Right ventricle myocardium superior (tissue), 1 donor: ENCODE measurements at regions not wholly inside any gene's neighbourhood (a gene's known extent, or its start where the extent isn't known, plus 50 kb on each side); places are given as distances from the start of the nearest gene placed in this dataset.

ENCODE experiments used
- ATAC-seq: fragments of 200-7000 bp; cut with Tn5 transposase; one replicate; pipeline ENCODE4 v1.9.1; 2020; ENCODE audit warnings: mild to moderate bottlenecking; ENCODE audit not compliant: poor library complexity
- DNase-seq: peaks from one replicate; pipeline ENCODE4 v3.0.0-alpha.2; 2020
- intact Hi-C: fragments of 100-400 bp; cut with DNase I; formaldehyde crosslinking; loops from one replicate; pipeline ENCODE4 v1.11.2; 2022
- donor health status: DM: no; HTN: yes; CAD: no; lungs with severe emphysema.

DNA sequence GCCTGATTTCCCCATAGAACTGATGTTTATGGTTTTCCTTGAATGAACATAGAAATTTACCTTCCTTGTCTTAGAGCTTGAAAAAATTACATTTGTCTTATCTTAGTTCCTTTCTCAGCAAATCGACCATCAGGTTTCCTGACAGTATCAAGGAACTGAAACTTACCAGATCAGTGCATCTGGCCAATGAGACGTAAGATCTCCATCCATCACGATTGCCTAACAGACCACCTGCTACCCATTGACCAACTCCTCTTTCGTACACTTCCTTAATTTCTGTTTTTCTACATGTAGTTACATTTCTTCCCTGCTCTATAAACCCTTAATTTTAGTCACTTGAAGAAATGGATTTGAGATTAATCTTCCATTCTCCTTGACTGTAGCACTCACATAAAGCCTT lies 57.4 kb upstream of the TMPRSS15 start:
- ATAC-seq (no peak), DNase-seq (no peak)
- intact Hi-C loops = no loop called here

DNA sequence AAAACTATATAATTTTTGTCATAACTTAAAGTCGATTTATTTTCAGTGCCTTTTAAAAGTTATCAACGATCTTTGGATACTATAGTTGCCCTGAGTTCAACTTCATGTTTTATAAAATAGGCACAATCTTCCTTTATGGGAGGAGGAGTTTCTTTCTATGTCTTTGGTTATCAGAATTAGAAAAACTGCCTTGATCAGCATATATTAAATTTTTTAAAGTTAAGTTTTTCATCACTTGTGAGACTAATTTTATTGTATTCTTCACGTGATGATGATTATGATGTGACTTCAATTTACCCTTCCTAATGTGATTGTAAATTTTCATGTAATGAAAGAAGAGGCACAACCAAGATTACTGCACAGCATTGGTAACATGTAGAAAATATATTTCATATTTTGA lies 58.2 kb upstream of the TMPRSS15 start:
- ATAC-seq (no peak), DNase-seq (no peak)
- intact Hi-C loops = no loop called here

DNA sequence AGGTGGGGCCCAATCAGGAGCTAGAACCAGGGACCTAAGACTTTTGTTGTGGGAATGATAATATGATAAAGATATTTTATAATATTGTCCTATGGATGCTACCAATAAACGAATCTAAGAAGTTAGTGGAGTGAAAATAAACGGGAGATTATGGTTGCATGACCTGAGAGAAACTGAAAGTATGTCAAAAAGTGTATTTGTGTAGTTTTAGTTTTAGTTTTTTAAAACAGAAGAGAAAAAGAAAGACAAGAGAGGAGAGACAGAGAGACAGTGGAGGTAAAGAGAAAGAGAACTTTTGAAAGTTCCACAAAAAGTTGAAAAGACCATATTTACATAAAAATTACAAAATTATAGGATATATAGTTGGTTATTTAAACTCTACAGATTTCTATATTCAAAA lies 64.1 kb upstream of the TMPRSS15 start:
- ATAC-seq (no peak), DNase-seq (no peak)
- intact Hi-C loops = no loop called here

DNA sequence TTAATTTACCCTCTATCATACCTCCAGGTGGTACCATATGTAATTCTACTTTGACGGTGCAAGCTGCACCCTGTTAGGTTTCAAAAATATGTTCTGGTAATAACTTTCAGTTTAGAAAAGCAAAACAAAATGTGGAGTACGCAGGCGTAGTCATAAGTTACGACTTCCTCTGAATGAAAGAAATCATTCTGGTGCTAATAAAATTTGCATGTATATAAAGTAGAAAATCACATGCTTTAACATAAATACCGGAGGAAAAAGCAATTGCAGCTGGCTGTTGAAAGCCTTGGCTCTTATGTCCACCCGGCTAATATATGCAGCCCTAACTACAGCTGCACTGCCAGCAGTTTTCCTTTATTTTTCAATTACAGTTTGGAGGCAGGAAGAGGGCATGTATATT lies 65.2 kb upstream of the TMPRSS15 start:
- no peak for ATAC-seq
- no peak for DNase-seq

DNA sequence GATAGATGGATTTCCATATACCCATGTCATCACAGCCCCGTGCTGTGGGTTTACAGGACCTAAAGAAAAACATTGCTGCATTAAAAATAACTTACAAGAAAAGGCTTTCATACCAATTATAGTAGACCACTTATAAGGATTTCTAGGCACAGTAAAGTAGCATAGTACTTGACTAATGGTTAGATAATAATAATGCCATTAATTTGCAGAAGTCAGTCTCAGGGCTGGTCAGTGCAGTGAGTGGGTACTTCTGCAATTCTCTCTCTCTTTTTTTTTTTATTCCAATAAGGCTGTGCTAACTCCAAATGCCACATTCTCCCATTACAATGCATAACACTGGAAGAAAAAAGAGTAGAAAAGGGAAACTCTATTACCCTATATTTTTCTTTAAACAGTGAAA lies 73.1 kb upstream of the TMPRSS15 start:
- DNase-seq = no peak
- no peak for ATAC-seq
- intact Hi-C loops = no loop called here

More for the DNA sequence above, 65.2 kb upstream of the TMPRSS15 start:
- intact Hi-C loops = no loop called here

DNA sequence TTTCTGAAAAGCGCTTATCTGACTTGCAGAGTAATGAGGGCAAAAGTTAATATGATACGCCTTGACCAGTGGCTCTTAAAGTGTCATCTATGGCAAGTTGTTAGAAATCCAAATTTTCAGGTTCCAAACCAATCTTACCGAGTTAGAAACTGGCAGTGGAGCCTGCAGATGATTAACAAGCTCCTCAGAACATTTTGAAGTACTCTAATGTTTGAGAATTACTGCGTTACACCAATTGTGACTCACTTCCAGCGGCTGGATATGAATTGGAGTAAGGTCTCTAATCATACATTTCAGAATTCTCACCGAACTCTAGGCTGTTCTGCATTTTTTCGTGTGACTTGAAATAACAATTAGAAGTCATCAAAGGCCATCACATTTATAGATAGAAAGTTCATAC lies 73.5 kb upstream of the TMPRSS15 start:
- ATAC-seq (no peak), DNase-seq (no peak)
- intact Hi-C loops = no loop called here

DNA sequence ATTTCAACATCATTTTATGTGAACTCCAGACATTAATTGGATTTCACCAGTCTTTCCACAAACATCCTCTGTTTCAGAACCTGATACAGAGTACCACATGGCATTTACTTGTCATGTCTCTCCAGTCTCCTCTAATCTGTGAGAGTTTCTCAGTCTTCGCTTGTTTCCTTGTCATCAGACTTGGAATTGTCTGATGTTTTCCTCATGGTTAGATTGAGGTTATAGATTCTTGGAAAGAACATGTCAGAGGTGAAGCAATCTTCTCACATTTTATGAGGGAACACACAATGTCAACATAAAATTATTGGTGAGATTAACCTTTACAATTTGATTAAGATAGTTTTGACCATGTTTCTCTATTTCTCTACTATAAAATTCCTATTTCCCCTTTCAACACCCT lies 74.9 kb upstream of the TMPRSS15 start:
- ATAC-seq (no peak), DNase-seq (no peak)
- intact Hi-C loops = no loop called here

DNA sequence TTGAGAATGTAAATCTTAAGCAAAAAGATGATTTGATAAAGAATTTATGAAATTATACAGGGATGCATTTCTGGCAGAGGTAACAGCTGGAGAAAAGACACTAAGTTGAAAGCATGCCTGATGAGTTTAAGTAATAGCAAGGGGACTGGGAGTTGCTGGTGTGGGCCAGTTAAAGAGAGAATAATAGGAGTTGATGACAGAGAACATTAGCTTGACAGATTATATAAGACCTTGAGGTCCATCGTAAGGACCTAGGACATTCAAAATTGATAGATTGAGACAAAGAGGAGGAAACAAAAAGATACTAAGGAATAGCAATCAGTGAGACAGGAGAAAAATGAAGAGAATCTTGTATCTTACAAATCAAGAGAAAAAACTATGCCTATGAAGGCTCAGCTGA lies 84.7 kb upstream of the TMPRSS15 start:
- intact Hi-C loops = no loop called here
- DNase-seq (no peak), ATAC-seq (no peak)

DNA sequence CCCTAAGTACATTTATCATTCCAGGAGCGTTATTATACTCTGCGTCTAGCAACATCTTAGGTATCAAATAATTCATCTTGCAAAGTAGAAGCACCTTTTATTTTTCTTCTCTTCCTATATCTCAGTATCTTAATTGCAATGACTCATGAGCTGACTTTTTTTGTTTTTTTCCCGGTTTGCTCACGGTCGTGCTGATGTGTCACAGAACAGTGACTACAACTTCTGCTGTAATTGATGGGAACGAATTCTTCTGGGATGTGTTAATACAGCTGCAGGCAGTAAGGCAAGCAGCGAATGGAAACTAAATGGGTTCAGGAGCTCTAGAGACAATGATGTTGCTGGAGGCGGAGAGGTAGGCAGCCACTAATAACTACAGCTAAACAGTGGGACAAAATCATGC lies 89.8 kb upstream of the TMPRSS15 start:
- intact Hi-C loops = no loop called here
- no peak for DNase-seq
- ATAC-seq = no peak

DNA sequence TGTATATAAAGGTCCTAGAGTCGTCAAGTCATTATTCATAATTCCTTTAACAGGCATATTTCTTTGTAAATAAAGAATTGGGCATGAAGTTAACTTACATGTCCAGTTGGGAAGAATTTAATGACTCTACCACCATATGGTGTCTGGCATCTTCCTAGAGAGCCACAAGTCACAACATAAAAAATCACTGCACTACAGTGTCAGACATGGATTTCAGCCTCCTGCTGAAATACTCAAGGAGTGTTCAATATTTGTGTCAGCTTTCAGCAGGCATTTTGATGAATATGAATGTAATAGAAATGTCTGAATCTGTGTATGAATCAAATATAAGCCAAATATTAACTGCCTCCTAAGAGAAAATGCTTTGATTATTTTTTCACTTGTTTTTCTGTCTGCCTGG lies 91.9 kb upstream of the TMPRSS15 start:
- no peak for ATAC-seq
- intact Hi-C loops = no loop called here
- DNase-seq = no peak

DNA sequence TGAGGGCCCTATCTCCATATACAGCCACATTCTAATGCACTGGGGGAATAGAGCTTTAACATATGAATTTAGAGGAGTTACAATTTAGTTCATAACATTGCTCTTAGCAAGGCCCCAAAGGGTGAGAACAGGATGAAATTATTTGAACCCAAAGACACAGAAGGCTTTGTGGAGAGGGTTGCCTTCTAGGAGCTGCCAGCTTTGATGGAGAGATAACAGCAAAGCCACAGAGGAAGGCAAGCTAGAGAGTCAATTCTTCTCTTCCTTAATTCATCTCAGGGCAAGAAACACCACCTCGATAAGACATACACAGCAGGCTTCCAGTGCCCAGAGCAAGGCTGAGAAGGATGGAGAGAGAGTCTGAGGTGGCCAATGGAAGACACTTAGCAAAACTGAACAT lies 94.8 kb upstream of the TMPRSS15 start:
- no peak for ATAC-seq
- intact Hi-C loops = no loop called here
- no peak for DNase-seq

DNA sequence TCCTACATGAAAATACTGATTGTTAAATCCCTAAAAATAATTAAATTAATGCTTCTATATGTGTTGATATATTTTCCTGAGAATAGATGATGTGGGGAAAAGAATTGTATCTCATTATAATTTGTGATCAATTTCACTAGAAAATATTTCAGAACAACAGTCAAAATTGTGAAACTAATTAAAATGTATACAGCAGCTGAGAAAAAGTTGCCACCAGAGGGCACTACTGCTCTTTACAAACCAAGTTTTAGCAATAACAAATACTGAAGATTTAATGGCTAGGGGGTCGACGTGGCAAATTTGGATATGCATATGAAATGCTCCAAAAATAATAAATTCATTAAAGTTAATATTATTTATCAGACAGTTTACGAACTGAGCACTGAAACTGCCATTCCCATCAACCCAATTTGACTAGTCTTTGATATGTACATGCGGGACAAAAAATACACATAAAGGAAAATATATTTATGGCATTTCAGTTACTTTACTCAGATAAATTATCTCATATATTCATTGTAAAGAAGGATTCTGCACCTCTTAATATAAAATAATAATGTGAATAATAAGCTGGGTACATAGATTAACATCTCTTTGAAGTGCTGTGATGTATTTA lies 96.3 kb upstream of the TMPRSS15 start:
- intact Hi-C loops = no loop called here
- no peak for DNase-seq

DNA sequence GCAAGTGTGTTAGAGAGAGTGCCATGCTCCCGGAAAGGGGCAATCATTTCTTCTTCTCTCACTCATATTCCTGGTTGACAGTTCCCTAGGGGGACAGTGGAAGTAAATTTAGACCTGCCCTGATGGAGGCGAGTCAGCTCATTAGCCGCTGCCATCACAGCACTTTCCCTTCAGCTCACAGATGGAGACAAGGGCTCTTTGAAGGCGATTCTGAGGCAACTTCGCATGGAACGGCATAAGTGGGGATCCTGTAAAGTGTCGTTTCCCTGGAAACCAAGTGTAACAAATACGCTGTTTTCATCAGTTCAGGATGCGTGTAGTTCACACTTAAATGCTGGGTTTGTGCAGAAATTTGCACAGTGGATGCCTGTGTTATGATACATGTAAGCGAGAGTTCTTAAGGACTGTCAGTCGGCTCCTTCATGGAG lies 114.5 kb upstream of the TMPRSS15 start:
- intact Hi-C loops = no loop called here
- DNase-seq (no peak), ATAC-seq (no peak)

More for the DNA sequence above, 96.3 kb upstream of the TMPRSS15 start:
- no peak for ATAC-seq

DNA sequence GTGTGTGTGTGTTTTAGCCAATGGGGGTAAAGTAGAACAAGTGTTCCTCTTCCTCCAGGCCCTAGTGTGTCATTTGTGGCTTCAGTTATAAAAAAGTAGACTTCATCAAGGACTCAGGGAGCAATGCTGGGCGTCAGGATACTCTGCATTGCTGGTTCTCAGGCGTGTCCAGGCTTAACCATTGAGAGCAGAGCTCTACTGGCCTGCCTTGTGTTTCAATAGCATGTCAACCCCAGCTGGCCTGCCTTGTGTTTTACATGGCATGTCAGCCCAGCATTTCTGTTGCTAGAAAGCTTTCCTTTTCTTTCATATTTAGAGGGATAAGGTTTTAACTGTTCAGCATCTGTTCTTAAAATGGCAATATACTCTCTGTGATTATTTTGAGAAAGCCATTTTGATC lies 117.6 kb upstream of the TMPRSS15 start:
- no peak for DNase-seq
- intact Hi-C loops = no loop called here
- no peak for ATAC-seq

DNA sequence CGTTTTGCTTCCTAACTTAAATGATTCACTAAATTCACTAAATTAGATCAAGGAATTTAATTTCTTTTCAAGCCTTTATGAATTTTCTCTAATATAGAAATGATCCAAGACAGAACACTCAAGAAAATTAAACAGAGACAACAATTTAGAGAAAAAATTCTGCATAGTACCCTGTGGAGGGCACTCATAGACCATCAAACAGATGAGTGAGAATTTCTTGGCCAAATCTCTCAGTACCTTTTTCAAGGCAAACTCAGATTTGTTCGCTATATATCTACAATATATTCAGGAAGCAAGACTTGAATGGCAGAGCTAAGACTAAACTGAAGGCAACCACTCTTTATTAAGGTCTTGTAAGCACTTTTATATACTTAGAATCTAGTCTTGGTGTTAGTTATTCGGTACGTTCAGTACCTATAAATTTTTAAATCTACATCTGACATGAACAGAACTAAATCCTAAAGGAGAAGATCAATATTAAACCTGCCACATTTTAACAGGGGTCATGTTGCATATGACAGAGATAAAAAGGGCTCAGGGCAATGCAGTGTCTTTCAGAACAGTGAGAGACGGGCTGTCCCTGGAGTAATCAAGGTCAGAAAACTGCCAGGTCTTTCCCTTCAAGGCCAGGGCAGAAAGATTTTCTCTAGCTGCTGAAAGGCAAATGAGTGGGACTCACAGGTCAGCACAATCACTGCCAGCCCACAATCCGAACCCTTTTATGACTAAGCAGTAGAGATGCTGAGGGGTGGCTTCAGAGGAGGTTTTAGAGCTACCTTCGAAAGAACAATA lies 118.8 kb upstream of the TMPRSS15 start:
- intact Hi-C loops = no loop called here
- DNase-seq = no peak

DNA sequence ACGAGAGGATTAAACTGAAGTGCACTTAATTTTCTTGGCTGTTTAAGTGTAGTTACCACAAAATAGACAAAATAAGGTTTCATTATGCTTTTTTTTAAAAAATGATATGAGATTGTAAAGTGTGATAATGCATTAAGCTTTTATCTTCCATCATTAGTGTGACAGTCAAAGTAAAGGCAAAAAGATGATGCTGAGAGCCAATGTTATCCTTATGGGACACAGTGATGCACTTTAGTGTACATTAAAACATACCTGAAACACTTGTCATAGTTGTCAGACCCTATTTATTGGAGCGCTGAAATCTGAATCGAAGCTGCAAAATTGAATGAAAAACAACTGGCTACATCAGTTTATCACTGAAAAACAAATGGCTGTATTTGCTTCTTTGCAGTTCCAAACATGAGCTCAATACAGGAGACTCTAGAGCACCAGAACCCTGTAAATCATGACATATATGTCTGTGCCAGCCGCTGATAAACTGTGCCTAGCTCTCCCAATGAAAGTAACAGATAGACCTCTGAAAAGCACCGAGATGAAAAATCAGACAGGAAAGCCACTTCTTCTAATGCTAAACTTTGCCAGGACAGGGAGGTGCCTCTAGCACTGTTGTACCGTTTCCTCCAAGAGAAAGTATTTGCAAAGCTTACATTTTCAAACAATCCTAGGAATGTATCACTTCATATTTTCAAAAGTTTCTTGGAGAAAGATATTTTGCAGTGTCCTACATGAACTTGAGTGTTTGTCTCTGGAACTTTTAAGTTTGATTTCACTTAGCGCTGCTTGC lies 120.7 kb upstream of the TMPRSS15 start:
- no peak for ATAC-seq
- intact Hi-C loops = no loop called here

More for the DNA sequence above, 118.8 kb upstream of the TMPRSS15 start:
- no peak for ATAC-seq

DNA sequence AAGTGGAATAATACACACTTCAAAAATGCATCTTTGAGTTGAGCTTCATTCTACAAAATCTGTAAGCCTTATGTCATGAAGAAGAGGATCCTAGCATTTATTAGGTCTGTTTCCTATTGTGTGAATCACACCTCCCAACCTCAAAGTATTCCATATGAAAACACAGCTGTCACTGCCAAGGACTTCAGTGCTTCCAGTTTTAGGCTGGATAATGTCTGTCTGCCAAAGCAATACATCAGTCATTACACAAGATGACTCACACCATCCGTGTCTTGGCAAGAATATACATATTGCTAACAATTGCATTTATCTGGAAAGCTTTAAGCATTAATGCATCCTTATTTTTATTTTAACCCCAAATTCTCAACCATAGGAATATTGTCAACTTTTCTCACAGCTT lies 125.7 kb upstream of the TMPRSS15 start:
- intact Hi-C loops = no loop called here
- ATAC-seq (no peak), DNase-seq (no peak)

More for the DNA sequence above, 120.7 kb upstream of the TMPRSS15 start:
- DNase-seq = no peak

DNA sequence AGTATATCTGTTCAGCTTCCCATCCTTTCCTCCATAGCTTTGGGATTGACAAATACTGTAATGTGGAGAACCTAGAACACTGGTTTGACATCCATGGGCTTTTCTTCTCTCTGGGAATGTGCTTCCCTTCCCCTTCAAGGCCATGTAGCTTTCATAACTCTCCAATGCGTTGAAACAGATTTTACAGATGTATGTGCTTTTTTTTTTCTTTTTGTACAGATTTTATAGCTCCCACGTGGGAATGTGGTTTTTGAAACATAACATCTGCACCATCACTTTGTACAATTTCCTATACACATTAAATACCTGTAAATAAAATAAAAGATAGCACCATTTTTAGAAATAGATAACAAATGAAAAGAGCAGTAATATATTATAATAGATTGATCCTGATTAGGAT lies 138.5 kb upstream of the TMPRSS15 start:
- intact Hi-C loops = no loop called here
- ATAC-seq (no peak), DNase-seq (no peak)

DNA sequence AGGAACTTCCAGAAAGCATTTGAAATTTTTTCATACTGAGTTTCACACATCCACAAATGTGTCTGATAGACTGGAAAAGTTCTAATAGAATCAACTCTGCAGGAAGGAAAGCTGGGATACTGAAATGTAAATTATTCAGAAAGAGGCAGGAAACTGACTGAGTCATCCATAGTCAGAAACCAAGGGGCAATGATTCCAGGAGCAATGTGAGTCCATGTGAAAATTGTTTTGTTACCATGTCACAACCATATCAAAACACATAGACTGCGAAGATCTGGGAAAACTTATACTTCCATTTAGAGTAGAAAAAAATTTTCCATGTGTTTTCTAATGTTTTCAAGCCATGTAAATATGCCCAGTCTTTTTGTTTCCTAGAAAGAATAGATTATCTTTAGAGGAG lies 142.3 kb upstream of the TMPRSS15 start:
- DNase-seq (no peak), ATAC-seq (no peak)
- intact Hi-C loops = no loop called here

DNA sequence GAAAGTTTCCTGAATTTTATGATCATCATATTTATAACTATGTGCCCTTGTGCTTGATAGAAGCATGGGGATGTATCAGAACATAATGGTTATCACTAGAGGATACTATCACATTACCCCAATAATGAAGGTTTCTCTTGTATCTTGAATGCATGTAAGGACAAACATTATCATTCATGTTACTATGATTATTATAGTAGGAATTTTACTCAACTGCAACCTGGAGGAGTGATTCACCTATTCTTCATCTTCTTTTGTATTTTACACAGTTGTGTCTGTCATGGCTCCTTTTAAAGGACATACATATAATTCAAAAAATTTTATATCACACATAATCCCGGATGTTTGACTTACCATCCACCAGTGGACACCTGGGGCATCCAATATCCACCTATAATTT lies 143.8 kb upstream of the TMPRSS15 start:
- intact Hi-C loops = no loop called here
- ATAC-seq (no peak), DNase-seq (no peak)
